ENCODE measurements at regions not wholly inside any gene's neighbourhood (a gene's known extent, or its start where the extent isn't known, plus 50 kb on each side); places are given as distances from the start of the nearest gene placed in this dataset.

GRCh38 chr7:81606078-81606863 is 163.6 kb downstream of the HGF start:
- no peak for DNase-seq (ENCODE audit: low read depth)

GRCh38 chr7:81605493-81605892 is 164.4 kb downstream of the HGF start:
- no peak for DNase-seq (ENCODE audit: low read depth)

- no peak for DNase-seq (ENCODE audit: low read depth)
Measured at GRCh38 chr7:81604808-81605174, 165.1 kb downstream of the HGF start.

- DNase-seq (ENCODE audit: low read depth), result peak; percentile 82
Measured at GRCh38 chr7:81604075-81604807, 165.6 kb downstream of the HGF start.

GRCh38 chr7:81600608-81601007 is 169.2 kb downstream of the HGF start:
- no peak for DNase-seq (ENCODE audit: low read depth)

- no peak for DNase-seq (ENCODE audit: low read depth)
Measured at GRCh38 chr7:81598951-81599350, 170.9 kb downstream of the HGF start.

GRCh38 chr7:81594767-81595166 is 175.1 kb downstream of the HGF start:
- no peak for DNase-seq (ENCODE audit: low read depth)

GRCh38 chr7:81590131-81590530 is 179.7 kb downstream of the HGF start:
- no peak for DNase-seq (ENCODE audit: low read depth)

- DNase-seq (ENCODE audit: low read depth), result no peak
Measured at GRCh38 chr7:81584667-81585066, 185.2 kb downstream of the HGF start.

- no peak for DNase-seq (ENCODE audit: low read depth)
Measured at GRCh38 chr7:81583882-81584533, 185.8 kb downstream of the HGF start.

- DNase-seq (ENCODE audit: low read depth), result no peak
Measured at GRCh38 chr7:81583090-81583489, 186.8 kb downstream of the HGF start.

GRCh38 chr7:81577642-81578340 is 192.1 kb downstream of the HGF start:
- DNase-seq (ENCODE audit: low read depth), result no peak

GRCh38 chr7:81574723-81575326 is 195.0 kb downstream of the HGF start:
- peak; percentile 29 for DNase-seq (ENCODE audit: low read depth)

- DNase-seq (ENCODE audit: low read depth), result no peak
Measured at GRCh38 chr7:81573932-81574331, 195.9 kb downstream of the HGF start.

GRCh38 chr7:81573128-81573527 is 196.7 kb downstream of the HGF start:
- no peak for DNase-seq (ENCODE audit: low read depth)

- DNase-seq (ENCODE audit: low read depth), result no peak
Measured at GRCh38 chr7:81562581-81562980, 207.3 kb downstream of the HGF start.

- no peak for DNase-seq (ENCODE audit: low read depth)
Measured at GRCh38 chr7:81560708-81561107, 209.1 kb downstream of the HGF start.

GRCh38 chr7:81549484-81550016 is 220.3 kb downstream of the HGF start:
- DNase-seq (ENCODE audit: low read depth), result no peak

GRCh38 chr7:81534996-81535395 is 234.9 kb downstream of the HGF start:
- no peak for DNase-seq (ENCODE audit: low read depth)

- DNase-seq (ENCODE audit: low read depth), result no peak
Measured at GRCh38 chr7:81534446-81534845, 235.4 kb downstream of the HGF start.

GRCh38 chr7:81533931-81534330 is 235.9 kb downstream of the HGF start:
- DNase-seq (ENCODE audit: low read depth), result no peak

GRCh38 chr7:81533426-81533825 is 236.4 kb downstream of the HGF start:
- no peak for DNase-seq (ENCODE audit: low read depth)
